ENCODE measurements at regions not wholly inside any gene's neighbourhood (a gene's known extent, or its start where the extent isn't known, plus 50 kb on each side); places are given as distances from the start of the nearest gene placed in this dataset.

DNA sequence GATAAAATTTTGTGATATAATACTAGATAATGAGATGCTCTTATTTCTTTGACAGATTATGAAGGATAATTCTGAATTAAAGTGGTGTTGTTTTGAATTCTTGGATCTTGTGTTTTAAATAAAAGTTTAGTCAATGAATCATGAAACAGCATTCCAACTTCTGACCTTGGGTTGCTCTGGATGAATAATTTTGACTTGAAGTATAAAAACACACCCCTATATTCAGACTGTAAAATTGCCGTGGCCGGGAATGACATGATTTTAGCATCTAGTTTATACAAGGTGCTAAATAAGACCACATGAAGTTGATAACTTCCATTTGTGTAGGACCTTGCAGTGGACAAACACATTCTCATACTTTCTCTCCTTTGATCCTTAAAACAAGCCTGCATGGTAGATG lies 67.2 kb upstream of the DAP start:
- TF ChIP-seq, protein P1, sequence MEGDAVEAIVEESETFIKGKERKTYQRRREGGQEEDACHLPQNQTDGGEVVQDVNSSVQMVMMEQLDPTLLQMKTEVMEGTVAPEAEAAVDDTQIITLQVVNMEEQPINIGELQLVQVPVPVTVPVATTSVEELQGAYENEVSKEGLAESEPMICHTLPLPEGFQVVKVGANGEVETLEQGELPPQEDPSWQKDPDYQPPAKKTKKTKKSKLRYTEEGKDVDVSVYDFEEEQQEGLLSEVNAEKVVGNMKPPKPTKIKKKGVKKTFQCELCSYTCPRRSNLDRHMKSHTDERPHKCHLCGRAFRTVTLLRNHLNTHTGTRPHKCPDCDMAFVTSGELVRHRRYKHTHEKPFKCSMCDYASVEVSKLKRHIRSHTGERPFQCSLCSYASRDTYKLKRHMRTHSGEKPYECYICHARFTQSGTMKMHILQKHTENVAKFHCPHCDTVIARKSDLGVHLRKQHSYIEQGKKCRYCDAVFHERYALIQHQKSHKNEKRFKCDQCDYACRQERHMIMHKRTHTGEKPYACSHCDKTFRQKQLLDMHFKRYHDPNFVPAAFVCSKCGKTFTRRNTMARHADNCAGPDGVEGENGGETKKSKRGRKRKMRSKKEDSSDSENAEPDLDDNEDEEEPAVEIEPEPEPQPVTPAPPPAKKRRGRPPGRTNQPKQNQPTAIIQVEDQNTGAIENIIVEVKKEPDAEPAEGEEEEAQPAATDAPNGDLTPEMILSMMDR (IDR thresholded peaks at IDR 0.05), result no peak
- TF ChIP-seq POLR2A (IDR thresholded peaks at IDR 0.05) (no peak), POLR2AphosphoS5 (IDR thresholded peaks at IDR 0.05) (no peak)

Data from prostate gland (tissue), 2 donors.